Thymus (tissue), 11 donors: ENCODE measurements at regions not wholly inside any gene's neighbourhood (a gene's known extent, or its start where the extent isn't known, plus 50 kb on each side); places are given as distances from the start of the nearest gene placed in this dataset.

Source experiments
- DNase-seq, 9 donors: peaks; one replicate each; pipeline ENCODE4 v3.0.0-alpha.2; 2013; ENCODE audit warnings: low spot score in 9 of 9, low read depth in 6 of 9, missing footprints in 1 of 9
- H3K27ac ChIP-seq, 2 donors: one replicate each; pipeline ENCODE4 v1.5.1; 2013; ENCODE audit warnings: control low read depth in 1 of 2, low read depth in 1 of 2, low read length in 1 of 2, mild to moderate bottlenecking in 1 of 2, moderate library complexity in 1 of 2
- H3K27me3 ChIP-seq, 2 donors: one replicate each; pipeline ENCODE4 v1.5.1; 2013; ENCODE audit warnings: low read length in 1 of 2; ENCODE audit not compliant: control insufficient read depth in 2 of 2, insufficient read depth in 1 of 2
- H3K36me3 ChIP-seq, 2 donors: one replicate each; pipeline ENCODE4 v1.5.1; 2013; ENCODE audit warnings: low read length in 1 of 2, mild to moderate bottlenecking in 1 of 2, moderate library complexity in 1 of 2; ENCODE audit not compliant: control insufficient read depth in 2 of 2, insufficient read depth in 2 of 2
- H3K4me1 ChIP-seq, 2 donors: one replicate each; pipeline ENCODE4 v1.5.1; 2013; ENCODE audit warnings: low read length in 2 of 2; ENCODE audit not compliant: control insufficient read depth in 2 of 2, insufficient read depth in 2 of 2
- H3K4me3 ChIP-seq, 2 donors: one replicate each; pipeline ENCODE4 v1.5.1; 2013; ENCODE audit warnings: low read length in 2 of 2, control low read depth in 1 of 2, mild to moderate bottlenecking in 1 of 2
- H3K9me3 ChIP-seq, 2 donors: one replicate each; pipeline ENCODE4 v1.5.1; 2013; ENCODE audit warnings: low read length in 1 of 2, mild to moderate bottlenecking in 1 of 2; ENCODE audit not compliant: control insufficient read depth in 2 of 2, insufficient read depth in 1 of 2
- WGBS: extraction: QIAGEN DNeasy Blood & Tissue Kit; methylation state at CpG from one replicate; pipeline ENCODE4 v1.1.7; 2013; 5-methylcytosine and 5-hydroxymethylcytosine counted together
- donor health status: healthy.

DNA sequence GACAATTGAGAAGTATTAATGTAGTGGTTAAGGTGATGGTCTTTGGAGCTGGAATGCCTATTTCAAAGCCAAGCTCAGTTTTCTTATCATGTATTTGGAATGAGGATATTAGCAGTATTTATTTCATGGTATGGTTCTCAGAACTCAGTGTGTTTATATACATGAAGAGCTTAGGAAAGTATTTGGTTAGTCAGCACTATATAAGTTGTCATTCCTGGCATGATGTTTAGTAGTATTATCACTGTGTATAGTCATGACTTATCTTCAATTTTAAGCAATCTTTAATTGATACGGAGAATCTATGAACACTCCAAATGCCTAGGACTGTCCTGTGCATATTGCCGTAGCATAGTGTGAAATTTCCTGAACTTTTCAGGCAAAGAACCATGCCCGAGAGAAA is 501.9 kb upstream of the USP24 start:
- no peaks in the 10 kb centered on the region for H3K9me3 ChIP-seq
- H3K4me1 ChIP-seq = peaks cover 0 to 3% of the 10 kb centered on the region in 2 donors
- H3K36me3 ChIP-seq = no peaks in the 10 kb centered on the region
- DNase-seq = no peak
- no peak overlapping the region for H3K4me3 ChIP-seq
- peaks cover 0 to 3% of the 10 kb centered on the region in 2 donors for H3K27me3 ChIP-seq
- 89% methylated on average over 3 of the region's 3 CpGs for WGBS
- no peak overlapping the region for H3K27ac ChIP-seq

DNA sequence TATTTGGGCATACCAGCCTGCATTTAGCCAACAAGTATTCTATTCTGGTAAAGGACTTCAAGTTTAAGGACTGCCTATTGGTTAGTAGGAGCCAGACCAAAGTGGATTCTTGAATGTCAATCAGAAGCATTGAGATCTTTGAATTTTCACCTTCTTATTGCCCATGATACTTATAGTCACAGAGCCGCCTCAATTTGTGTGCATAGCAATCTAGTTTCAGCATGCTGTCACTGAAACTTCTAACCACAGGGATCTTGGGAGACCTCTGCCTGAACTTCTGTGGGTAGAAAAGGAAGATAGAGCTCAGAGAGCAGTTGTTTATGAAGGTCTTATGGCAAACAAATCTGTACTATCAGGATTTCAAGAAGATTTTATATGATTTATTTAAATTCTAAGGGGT is 501.4 kb upstream of the USP24 start:
- Histone ChIP-seq H3K27ac (no peak overlapping the region), H3K4me1 (peaks cover 0 to 3% of the 10 kb centered on the region in 2 donors), H3K4me3 (no peak overlapping the region), H3K9me3 (no peaks in the 10 kb centered on the region), H3K36me3 (no peaks in the 10 kb centered on the region), H3K27me3 (peaks cover 0 to 2% of the 10 kb centered on the region in 2 donors)
- WGBS = 95% methylated on average over 1 of the region's 1 CpG
- no peak for DNase-seq

DNA sequence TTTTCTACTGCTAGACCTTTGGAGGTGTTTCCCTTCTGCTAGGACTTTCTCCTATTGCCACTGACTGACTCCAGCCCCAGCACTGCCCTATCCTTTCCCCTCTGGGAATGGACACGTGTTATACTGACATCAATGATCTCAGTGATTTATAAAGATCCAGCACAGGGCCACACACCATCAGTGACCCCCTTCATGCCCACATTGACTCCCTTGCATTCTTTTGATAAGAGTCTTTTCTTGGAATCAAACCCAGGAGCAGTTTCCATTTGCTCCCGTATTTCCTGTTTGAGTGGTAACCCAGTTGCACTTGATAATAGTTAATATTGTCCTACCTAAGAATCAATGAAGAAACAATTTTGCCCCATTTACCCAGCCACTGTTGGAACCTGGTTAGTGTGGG is 501.0 kb upstream of the USP24 start:
- no peak overlapping the region for H3K27ac ChIP-seq
- peaks cover 0 to 3% of the 10 kb centered on the region in 2 donors for H3K4me1 ChIP-seq
- peaks cover 0 to 2% of the 10 kb centered on the region in 2 donors for H3K27me3 ChIP-seq
- H3K4me3 ChIP-seq = no peak overlapping the region
- 88% methylated on average over 2 of the region's 2 CpGs for WGBS
- H3K36me3 ChIP-seq = no peaks in the 10 kb centered on the region
- H3K9me3 ChIP-seq = no peaks in the 10 kb centered on the region
- no peak for DNase-seq

DNA sequence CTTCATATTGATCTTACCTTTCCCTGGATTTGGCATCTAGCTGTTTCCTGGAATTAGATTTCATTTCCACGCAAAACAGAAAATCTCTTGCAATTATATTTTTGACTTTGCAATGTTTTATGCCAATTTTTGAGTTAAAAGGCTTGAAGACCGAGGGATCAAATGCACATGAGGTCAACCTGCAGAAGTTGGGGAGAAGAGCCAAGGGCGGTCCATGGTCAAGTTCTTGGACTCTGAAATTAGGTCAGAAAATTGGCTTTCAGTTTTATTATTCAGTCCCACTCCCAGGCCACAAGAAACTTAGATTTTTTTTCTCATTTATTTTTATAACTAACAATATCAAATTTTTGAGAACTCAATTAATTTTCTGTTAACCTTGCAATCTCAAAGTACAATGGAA is 499.1 kb upstream of the USP24 start:
- no peaks in the 10 kb centered on the region for H3K4me1 ChIP-seq
- H3K27ac ChIP-seq = no peak overlapping the region
- H3K4me3 ChIP-seq = no peak overlapping the region
- DNase-seq = no peak
- H3K36me3 ChIP-seq = no peaks in the 10 kb centered on the region
- no peaks in the 10 kb centered on the region for H3K27me3 ChIP-seq
- WGBS = 93% methylated on average over 3 of the region's 3 CpGs
- no peaks in the 10 kb centered on the region for H3K9me3 ChIP-seq

DNA sequence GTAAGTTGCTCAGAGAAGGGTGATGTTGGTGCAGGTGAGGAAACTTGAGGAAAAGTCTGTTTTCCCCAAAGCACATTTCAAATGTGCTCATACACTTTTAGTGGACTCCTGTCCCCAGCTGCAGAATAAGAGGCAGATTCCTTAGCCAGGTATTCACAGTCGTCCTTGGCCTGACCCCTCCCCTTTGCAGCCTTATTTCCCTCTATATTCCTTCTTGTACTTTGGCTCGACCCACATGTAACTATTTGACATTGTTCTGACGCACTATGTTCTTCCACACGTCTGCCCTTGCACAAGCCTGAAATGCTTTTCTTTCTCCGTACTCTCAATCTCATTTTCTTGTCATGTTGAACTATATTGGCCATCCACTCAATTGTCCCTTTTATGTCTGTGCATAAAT is 498.4 kb upstream of the USP24 start:
- Histone ChIP-seq H3K4me1 (no peaks in the 10 kb centered on the region), H3K27ac (no peak overlapping the region)
- WGBS = 95% methylated on average over 5 of the region's 5 CpGs

DNA sequence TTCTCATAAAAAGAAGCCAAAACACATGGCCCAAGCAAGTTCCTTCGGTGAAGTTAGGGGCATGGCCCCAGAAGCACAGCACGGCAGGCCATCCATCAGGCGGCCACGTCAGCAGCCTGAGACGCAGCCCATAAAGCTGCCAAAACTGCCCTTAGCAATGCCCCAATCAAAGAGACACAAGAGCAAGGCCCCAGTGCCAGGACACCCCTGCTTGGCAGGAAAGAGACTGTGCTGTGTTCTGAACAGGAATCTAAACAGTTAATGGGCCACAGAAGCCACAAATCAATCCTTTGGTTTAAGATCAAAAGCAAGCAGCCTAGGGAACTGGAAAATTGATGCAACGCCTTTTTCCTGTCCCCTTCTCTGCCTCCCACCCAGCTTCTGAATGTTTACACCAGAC is 497.0 kb upstream of the USP24 start:
- Histone ChIP-seq H3K4me1 (no peaks in the 10 kb centered on the region), H3K4me3 (no peak overlapping the region), H3K27me3 (no peaks in the 10 kb centered on the region), H3K9me3 (no peaks in the 10 kb centered on the region), H3K36me3 (no peaks in the 10 kb centered on the region), H3K27ac (no peak overlapping the region)
- DNase-seq = no peak
- 79% methylated on average over 6 of the region's 6 CpGs for WGBS

More for the DNA sequence above, 498.4 kb upstream of the USP24 start:
- no peaks in the 10 kb centered on the region for H3K9me3 ChIP-seq
- H3K4me3 ChIP-seq = no peak overlapping the region
- DNase-seq = no peak
- H3K36me3 ChIP-seq = no peaks in the 10 kb centered on the region
- no peaks in the 10 kb centered on the region for H3K27me3 ChIP-seq

DNA sequence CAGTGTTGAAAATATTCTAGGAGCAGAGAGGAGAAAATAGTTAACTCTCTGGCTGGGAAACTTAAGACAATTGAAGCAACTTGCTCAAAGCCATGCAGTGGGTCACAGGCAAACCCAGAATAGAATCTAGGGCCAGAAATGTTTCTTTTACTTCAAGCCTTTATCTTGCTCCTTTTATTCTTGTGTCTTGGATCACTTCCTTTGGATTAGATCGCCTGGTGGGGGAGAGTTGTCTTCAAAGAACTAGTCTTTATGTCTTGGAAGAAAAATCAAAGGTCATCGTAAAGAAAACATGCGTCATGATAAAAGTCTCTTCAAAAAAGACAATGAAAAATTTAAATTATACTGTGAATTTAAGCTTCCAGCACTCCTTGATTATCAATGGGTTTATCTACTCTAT is 493.6 kb upstream of the USP24 start:
- Histone ChIP-seq H3K4me1 (no peaks in the 10 kb centered on the region), H3K36me3 (no peaks in the 10 kb centered on the region), H3K27ac (no peak overlapping the region), H3K4me3 (no peak overlapping the region), H3K27me3 (no peaks in the 10 kb centered on the region), H3K9me3 (no peaks in the 10 kb centered on the region)
- DNase-seq = no peak
- 93% methylated on average over 3 of the region's 3 CpGs for WGBS

DNA sequence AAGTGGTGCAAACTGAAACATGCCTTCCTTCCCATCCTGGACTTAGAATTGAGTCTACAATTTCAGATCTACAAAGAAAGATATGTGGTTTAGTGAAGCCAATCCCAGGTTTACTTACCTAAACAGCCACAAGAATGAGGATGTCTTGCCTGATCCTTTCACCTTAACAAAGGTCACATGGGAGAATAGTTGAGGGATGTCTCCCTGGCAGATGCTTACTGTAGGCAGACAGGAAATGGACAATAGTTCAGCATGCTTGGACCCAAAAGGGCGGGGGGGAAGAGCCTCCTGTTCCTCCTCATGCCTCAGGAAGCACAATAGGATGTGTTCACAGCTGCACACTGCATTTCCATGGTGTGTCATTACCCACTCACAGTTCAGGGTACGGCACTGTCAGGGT is 492.7 kb upstream of the USP24 start:
- H3K27ac ChIP-seq = no peak overlapping the region
- WGBS = 94% methylated on average over 2 of the region's 2 CpGs

DNA sequence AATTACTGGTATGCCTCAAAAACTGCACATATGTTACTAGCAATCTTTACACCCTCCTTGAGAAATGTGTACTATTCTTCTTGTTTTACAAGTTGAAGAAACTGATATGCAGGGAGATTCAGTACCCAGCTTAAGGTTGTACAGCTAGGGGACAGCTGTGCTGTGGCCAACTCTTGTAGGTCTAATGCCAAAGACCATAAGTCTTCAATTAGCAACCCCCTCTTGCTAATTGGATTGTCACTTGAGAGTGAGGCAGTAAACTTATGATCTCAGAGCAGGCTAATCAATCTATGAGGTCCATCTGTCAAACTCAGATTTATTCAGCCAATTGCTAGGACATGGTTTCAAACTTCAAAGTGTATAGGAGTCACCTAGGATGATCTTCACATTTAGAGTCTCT is 492.0 kb upstream of the USP24 start:
- H3K27ac ChIP-seq = no peak overlapping the region
- no peaks in the 10 kb centered on the region for H3K36me3 ChIP-seq
- H3K9me3 ChIP-seq = no peaks in the 10 kb centered on the region
- no peak overlapping the region for H3K4me3 ChIP-seq
- no peaks in the 10 kb centered on the region for H3K27me3 ChIP-seq
- DNase-seq = no peak
- H3K4me1 ChIP-seq = no peaks in the 10 kb centered on the region

More for the DNA sequence above, 492.7 kb upstream of the USP24 start:
- DNase-seq = no peak
- H3K27me3 ChIP-seq = no peaks in the 10 kb centered on the region
- no peaks in the 10 kb centered on the region for H3K36me3 ChIP-seq
- no peaks in the 10 kb centered on the region for H3K4me1 ChIP-seq
- no peaks in the 10 kb centered on the region for H3K9me3 ChIP-seq
- H3K4me3 ChIP-seq = no peak overlapping the region

DNA sequence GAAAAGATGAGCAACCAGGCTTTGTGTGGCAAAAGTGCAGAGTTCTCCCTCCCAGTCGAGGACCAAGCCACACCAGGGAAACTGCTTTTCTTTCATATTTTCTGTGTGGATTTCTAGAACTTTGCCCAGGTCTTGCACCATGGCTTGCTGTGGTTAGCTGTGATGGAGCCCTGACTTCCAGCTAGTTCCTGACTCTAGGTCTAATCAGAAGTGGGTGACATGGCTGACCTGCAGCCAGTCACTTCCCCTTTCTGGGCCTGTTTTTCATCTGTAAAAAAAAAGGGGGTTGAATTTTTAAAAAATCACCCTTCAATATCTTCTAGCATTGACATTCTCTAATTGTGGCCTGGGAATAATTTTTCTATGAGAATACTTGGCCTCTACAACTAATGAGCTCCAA is 491.2 kb upstream of the USP24 start:
- H3K9me3 ChIP-seq = no peaks in the 10 kb centered on the region
- no peaks in the 10 kb centered on the region for H3K27me3 ChIP-seq
- 33% methylated on average over 1 of the region's 1 CpG for WGBS
- no peaks in the 10 kb centered on the region for H3K36me3 ChIP-seq
- no peaks in the 10 kb centered on the region for H3K4me1 ChIP-seq
- DNase-seq = no peak
- no peak overlapping the region for H3K27ac ChIP-seq
- no peak overlapping the region for H3K4me3 ChIP-seq
